ENCODE measurements at regions not wholly inside any gene's neighbourhood (a gene's known extent, or its start where the extent isn't known, plus 50 kb on each side); places are given as distances from the start of the nearest gene placed in this dataset.

GRCh38 chrX:793216-793770 lies 162.7 kb downstream of the SHOX start:
- ATAC-seq (no peak), DNase-seq (no peak)
- POLR2A ChIA-PET (ENCODE audit: unreplicated experiment), result no interaction called here
- H3K4me3 ChIP-seq (ENCODE audit: low read length), result no peak overlapping the region
- H3F3A ChIP-seq (ENCODE audit: low read length, unreplicated experiment), result no peaks in the 10 kb centered on the region
- H3K9ac ChIP-seq (ENCODE audit: low read length), result no peak overlapping the region
- H3K9me3 ChIP-seq (ENCODE audit: low read length), result no peaks in the 10 kb centered on the region
- H3K27me3 ChIP-seq (ENCODE audit: low read length), result peaks cover 13% of the 10 kb centered on the region; the same call in 1 of the 2 replicates
- CTCF ChIA-PET, result no interaction called here
- no peaks in the 10 kb centered on the region for H3K9me2 ChIP-seq (replicated peaks; ENCODE audit: low read length)
- H3K4me1 ChIP-seq (ENCODE audit: insufficient read depth, low read length), result no peaks in the 10 kb centered on the region
- no peaks in the 10 kb centered on the region for H3K36me3 ChIP-seq (ENCODE audit: low read depth, low read length)
- H3K27ac ChIP-seq (ENCODE audit: low read length), result no peak overlapping the region
- BruUV-seq (replicated peaks), result no TSS peak
- intact Hi-C loops (cut with micrococcal nuclease), result no loop called here
- H4K20me1 ChIP-seq (ENCODE audit: low read length), result no peaks in the 10 kb centered on the region
- TF ChIP-seq, protein P1, sequence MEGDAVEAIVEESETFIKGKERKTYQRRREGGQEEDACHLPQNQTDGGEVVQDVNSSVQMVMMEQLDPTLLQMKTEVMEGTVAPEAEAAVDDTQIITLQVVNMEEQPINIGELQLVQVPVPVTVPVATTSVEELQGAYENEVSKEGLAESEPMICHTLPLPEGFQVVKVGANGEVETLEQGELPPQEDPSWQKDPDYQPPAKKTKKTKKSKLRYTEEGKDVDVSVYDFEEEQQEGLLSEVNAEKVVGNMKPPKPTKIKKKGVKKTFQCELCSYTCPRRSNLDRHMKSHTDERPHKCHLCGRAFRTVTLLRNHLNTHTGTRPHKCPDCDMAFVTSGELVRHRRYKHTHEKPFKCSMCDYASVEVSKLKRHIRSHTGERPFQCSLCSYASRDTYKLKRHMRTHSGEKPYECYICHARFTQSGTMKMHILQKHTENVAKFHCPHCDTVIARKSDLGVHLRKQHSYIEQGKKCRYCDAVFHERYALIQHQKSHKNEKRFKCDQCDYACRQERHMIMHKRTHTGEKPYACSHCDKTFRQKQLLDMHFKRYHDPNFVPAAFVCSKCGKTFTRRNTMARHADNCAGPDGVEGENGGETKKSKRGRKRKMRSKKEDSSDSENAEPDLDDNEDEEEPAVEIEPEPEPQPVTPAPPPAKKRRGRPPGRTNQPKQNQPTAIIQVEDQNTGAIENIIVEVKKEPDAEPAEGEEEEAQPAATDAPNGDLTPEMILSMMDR (conservative IDR thresholded peaks at IDR 0.05; ENCODE audit: low read depth, low read length), result no peak
- TF ChIP-seq EZH2phosphoT487 (IDR thresholded peaks at IDR 0.05; ENCODE audit: borderline replicate concordance, low read length), result no peak
- TF ChIP-seq EZH2 (IDR thresholded peaks at IDR 0.05; ENCODE audit: low read length, unreplicated experiment), result no peak
- H3K79me2 ChIP-seq (ENCODE audit: low read length), result no peaks in the 10 kb centered on the region
- no peak overlapping the region for H3K4me2 ChIP-seq (ENCODE audit: low read length)
- no peak overlapping the region for H2AFZ ChIP-seq (ENCODE audit: low read length)

- Histone ChIP-seq H3K4me2 (ENCODE audit: low read length) (no peak overlapping the region), H3K27me3 (ENCODE audit: low read length) (peaks cover 13% of the 10 kb centered on the region; the same call in 1 of the 2 replicates), H3K9me2 (replicated peaks; ENCODE audit: low read length) (no peaks in the 10 kb centered on the region), H3F3A (ENCODE audit: low read length, unreplicated experiment) (no peaks in the 10 kb centered on the region), H4K20me1 (ENCODE audit: low read length) (no peaks in the 10 kb centered on the region), H2AFZ (ENCODE audit: low read length) (no peak overlapping the region), H3K27ac (ENCODE audit: low read length) (no peak overlapping the region), H3K4me3 (ENCODE audit: low read length) (no peak overlapping the region), H3K9ac (ENCODE audit: low read length) (no peak overlapping the region), H3K36me3 (ENCODE audit: low read depth, low read length) (no peaks in the 10 kb centered on the region), H3K9me3 (ENCODE audit: low read length) (no peaks in the 10 kb centered on the region), H3K79me2 (ENCODE audit: low read length) (no peaks in the 10 kb centered on the region), H3K4me1 (ENCODE audit: insufficient read depth, low read length) (no peaks in the 10 kb centered on the region)
- BruUV-seq (replicated peaks), result no TSS peak
- DNase-seq, result no peak
- TF ChIP-seq EZH2phosphoT487 (IDR thresholded peaks at IDR 0.05; ENCODE audit: borderline replicate concordance, low read length) (no peak), EZH2 (IDR thresholded peaks at IDR 0.05; ENCODE audit: low read length, unreplicated experiment) (no peak)
- TF ChIP-seq, protein P1 (conservative IDR thresholded peaks at IDR 0.05; ENCODE audit: low read depth, low read length), result no peak
- ChIA-PET POLR2A (ENCODE audit: unreplicated experiment) (no interaction called here), CTCF (no interaction called here)
- intact Hi-C loops (cut with micrococcal nuclease), result no loop called here
- ATAC-seq, result no peak
Measured at GRCh38 chrX:791479-792034, 161.0 kb downstream of the SHOX start.

DNA sequence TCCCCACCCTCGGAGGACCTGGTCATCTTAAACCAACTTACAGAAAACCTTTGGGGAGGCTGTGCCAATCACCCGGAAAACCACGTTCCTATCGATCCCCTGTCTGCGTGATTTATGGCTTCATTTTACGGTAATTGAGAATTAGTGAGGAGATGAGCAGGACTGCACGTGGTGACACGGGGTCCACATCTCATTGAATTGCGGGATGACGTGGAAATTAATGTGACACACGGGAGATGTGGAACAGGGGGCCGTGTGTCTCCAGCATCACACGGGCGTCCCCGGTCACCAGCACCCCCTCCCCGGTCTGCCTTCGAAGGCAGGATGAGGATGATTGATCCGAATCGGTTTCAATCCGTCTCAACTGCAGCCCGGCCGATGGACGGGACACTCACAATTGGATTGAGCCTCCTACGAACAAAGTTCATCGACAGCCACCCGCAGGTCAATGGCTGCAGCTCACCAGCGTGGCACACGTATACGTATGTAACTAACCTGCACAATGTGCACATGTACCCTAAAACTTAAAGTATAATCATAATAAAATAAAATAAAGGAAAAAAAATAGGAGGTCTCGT lies 160.3 kb downstream of the SHOX start:
- Histone ChIP-seq H3K4me3 (ENCODE audit: low read length) (no peak overlapping the region), H3K36me3 (ENCODE audit: low read depth, low read length) (no peaks in the 10 kb centered on the region), H3K4me1 (ENCODE audit: insufficient read depth, low read length) (no peaks in the 10 kb centered on the region), H3K9me3 (ENCODE audit: low read length) (no peaks in the 10 kb centered on the region), H3K79me2 (ENCODE audit: low read length) (no peaks in the 10 kb centered on the region), H3K4me2 (ENCODE audit: low read length) (no peak overlapping the region), H3K9me2 (replicated peaks; ENCODE audit: low read length) (no peaks in the 10 kb centered on the region), H2AFZ (ENCODE audit: low read length) (no peak overlapping the region), H4K20me1 (ENCODE audit: low read length) (no peaks in the 10 kb centered on the region), H3F3A (ENCODE audit: low read length, unreplicated experiment) (no peaks in the 10 kb centered on the region), H3K27ac (ENCODE audit: low read length) (no peak overlapping the region), H3K27me3 (ENCODE audit: low read length) (peaks cover 10% of the 10 kb centered on the region; the same call in 1 of the 2 replicates), H3K9ac (ENCODE audit: low read length) (no peak overlapping the region)
- intact Hi-C loops (cut with micrococcal nuclease), result no loop called here
- BruUV-seq (replicated peaks), result no TSS peak
- POLR2A ChIA-PET (ENCODE audit: unreplicated experiment), result no interaction called here
- CTCF ChIA-PET, result no interaction called here
- no peak for ATAC-seq
- no peak for TF ChIP-seq EZH2phosphoT487 (IDR thresholded peaks at IDR 0.05; ENCODE audit: borderline replicate concordance, low read length)
- no peak for TF ChIP-seq EZH2 (IDR thresholded peaks at IDR 0.05; ENCODE audit: low read length, unreplicated experiment)
- TF ChIP-seq, protein P1 (conservative IDR thresholded peaks at IDR 0.05; ENCODE audit: low read depth, low read length), result no peak
- no peak for DNase-seq

All from PC-3 (cell line).